ENCODE measurements at regions not wholly inside any gene's neighbourhood (a gene's known extent, or its start where the extent isn't known, plus 50 kb on each side); places are given as distances from the start of the nearest gene placed in this dataset.

GRCh38 chr16:6797223-6797622 lies 535.4 kb upstream of the RBFOX1 start:
- TF ChIP-seq POLR2A (IDR thresholded peaks at IDR 0.05) (no peak), CTCF (IDR thresholded peaks at IDR 0.05) (no peak)
